AG04450 (cell line): ENCODE measurements at regions not wholly inside any gene's neighbourhood (a gene's known extent, or its start where the extent isn't known, plus 50 kb on each side); places are given as distances from the start of the nearest gene placed in this dataset.

ENCODE experiments used
- CTCF ChIA-PET: fragments of 300-600, 350-600 bp; formaldehyde crosslinking; extraction: SDS; loops from one replicate; lab custom pipeline; 2022; ENCODE audit warnings: antibody characterized with exemption, inconsistent platforms; lab: Charles Lee
- POLR2A ChIA-PET: fragments of 350-600 bp; formaldehyde crosslinking; extraction: SDS; loops from one replicate; lab custom pipeline; 2021; ENCODE audit warnings: antibody characterized with exemption, inconsistent platforms; lab: Yijun Ruan, JAX
- DNase-seq: peaks from one replicate; pipeline ENCODE4 v3.0.0-alpha.2; 2011; ENCODE audit warnings: low read depth, low spot score
- H3K27ac ChIP-seq: one replicate; pipeline ENCODE4 v1.5.1; 2012; ENCODE audit warnings: low read depth, low read length, control low read depth
- H3K27me3 ChIP-seq: one replicate; pipeline ENCODE4 v1.6.0; 2012; ENCODE audit warnings: low read length; ENCODE audit not compliant: control insufficient read depth, insufficient read depth
- H3K4me3 ChIP-seq: 2 replicates; pipeline ENCODE4 v1.5.1; 2011; ENCODE audit warnings: mild to moderate bottlenecking, low read depth, low read length, control low read depth
- H3K9me3 ChIP-seq: 2 replicates; pipeline ENCODE4 v1.5.1; 2012; ENCODE audit warnings: low read length; ENCODE audit not compliant: control insufficient read depth, insufficient read depth
- TF ChIP-seq, protein P1 (sequence below): IDR thresholded peaks from 2 replicates; pipeline ENCODE4 v1.5.1; 2011; ENCODE audit warnings: low read depth, low read length, control low read depth, inconsistent platforms

DNA sequence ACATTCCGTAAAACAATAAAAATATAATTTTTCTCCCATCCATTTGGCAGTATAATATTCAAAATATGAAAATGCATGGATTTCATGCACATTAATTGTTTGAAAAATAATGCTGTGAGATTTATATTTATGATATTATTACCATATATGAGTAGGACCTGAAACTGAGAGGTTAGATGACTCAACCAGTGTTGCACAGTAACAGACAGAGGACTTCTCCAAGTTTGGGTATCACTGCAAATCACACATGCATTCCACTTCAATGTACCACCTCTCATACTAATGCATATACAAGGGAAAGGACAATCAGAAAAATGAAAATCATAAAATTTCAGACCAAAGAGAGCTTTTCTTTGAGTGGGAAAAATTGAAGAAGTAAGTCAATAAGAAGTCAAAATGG lies 269.5 kb downstream of the SOCS6 start:
- CTCF ChIA-PET: no interaction called here
- POLR2A ChIA-PET: no interaction called here
- Histone ChIP-seq H3K27me3 (no peaks in the 10 kb centered on the region), H3K4me3 (no peak overlapping the region), H3K27ac (no peak overlapping the region), H3K9me3 (no peaks in the 10 kb centered on the region)
- TF ChIP-seq, protein P1, sequence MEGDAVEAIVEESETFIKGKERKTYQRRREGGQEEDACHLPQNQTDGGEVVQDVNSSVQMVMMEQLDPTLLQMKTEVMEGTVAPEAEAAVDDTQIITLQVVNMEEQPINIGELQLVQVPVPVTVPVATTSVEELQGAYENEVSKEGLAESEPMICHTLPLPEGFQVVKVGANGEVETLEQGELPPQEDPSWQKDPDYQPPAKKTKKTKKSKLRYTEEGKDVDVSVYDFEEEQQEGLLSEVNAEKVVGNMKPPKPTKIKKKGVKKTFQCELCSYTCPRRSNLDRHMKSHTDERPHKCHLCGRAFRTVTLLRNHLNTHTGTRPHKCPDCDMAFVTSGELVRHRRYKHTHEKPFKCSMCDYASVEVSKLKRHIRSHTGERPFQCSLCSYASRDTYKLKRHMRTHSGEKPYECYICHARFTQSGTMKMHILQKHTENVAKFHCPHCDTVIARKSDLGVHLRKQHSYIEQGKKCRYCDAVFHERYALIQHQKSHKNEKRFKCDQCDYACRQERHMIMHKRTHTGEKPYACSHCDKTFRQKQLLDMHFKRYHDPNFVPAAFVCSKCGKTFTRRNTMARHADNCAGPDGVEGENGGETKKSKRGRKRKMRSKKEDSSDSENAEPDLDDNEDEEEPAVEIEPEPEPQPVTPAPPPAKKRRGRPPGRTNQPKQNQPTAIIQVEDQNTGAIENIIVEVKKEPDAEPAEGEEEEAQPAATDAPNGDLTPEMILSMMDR: no peak
- no peak for DNase-seq

DNA sequence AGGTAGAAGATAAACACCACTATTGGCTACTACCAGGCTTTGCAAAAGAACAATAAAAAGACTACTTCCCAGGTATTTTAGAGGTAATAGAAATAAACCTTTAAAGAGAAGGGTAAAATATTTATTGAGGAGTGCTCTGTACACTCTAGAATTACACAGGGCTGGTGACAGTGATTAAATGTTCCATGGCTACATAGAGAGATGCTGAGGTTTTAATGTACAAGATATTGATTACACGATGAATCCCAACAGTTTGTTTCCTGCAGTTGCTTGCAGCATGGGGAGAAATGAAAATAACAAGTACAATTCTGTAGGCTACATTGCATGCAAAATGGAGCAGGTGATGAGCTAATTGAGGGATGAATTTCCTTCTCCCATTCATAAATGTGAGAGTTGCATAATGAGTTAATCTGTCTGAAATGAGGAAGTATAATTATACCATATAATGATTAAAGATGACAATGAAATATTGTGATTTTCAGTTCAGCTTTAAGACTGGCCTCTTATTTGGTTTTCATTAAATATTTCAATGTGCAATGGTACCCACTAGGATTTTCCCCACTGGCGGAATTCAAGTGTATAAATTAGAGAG lies 266.1 kb downstream of the SOCS6 start:
- TF ChIP-seq, protein P1: no peak
- H3K9me3 ChIP-seq: no peaks in the 10 kb centered on the region
- POLR2A ChIA-PET: no interaction called here
- no peak for DNase-seq
- no peak overlapping the region for H3K4me3 ChIP-seq
- CTCF ChIA-PET: no interaction called here
- H3K27ac ChIP-seq: no peak overlapping the region
- no peaks in the 10 kb centered on the region for H3K27me3 ChIP-seq

DNA sequence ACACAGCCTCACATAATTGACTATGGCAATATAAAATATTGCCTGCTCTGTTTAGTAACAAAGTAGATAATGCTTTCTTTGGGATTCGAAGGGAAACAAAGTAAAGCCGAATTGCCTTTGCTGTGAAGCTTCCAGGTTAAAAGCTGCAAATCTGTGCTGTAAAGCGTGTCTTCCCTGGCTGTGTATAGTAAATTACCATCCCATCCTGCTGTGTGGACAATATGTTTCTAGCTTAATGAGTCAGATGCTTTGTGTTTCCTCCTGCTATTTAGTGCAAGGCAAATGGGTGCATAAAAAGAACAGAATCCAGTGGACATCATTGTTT lies 265.1 kb downstream of the SOCS6 start:
- Histone ChIP-seq H3K4me3 (no peak overlapping the region), H3K27ac (no peak overlapping the region), H3K27me3 (no peaks in the 10 kb centered on the region), H3K9me3 (no peaks in the 10 kb centered on the region)
- ChIA-PET CTCF (interaction anchor here (1.0 kb wide), 1 partner anchor 63 kb away, joined by 3 read pairs; no protein-coding TSS in a partner anchor), POLR2A (no interaction called here)
- DNase-seq: no peak
- TF ChIP-seq, protein P1: no peak

DNA sequence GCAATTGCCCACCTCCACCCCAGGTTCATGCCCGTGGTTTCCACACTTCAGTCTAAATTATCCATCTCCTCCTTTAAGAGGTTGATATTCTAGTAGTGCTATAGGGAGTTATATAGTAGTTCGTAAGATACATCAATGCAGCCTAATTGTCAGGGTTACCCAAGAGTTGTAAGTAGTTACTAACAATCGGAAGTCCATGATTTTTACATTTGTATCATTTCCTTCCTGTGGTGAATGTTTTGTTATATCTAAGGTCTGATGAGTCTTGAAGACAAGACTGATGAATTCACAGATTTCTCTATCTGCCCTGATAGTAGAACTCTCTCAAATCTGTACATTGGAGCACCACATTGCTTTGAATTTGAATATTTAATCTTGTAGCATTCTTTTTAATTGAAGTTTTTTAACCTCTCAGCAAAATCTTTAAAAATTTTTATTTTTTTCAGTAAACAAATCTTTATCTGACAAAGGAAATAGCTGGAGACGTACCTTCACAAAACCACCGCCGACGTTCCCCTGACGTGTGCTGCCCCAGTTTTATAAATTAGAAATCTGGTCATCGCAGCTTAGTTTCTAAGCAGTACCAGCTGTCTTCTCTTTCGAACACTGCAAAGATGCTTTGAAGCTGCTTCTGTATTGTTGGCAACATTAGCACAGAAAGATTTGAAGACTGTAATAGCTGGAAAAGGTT lies 264.5 kb downstream of the SOCS6 start:
- TF ChIP-seq, protein P1: no peak
- Histone ChIP-seq H3K27me3 (no peaks in the 10 kb centered on the region), H3K4me3 (no peak overlapping the region), H3K27ac (no peak overlapping the region), H3K9me3 (no peaks in the 10 kb centered on the region)
- no peak for DNase-seq
- ChIA-PET POLR2A (no interaction called here), CTCF (interaction anchor here (1.0 kb wide), 1 partner anchor 62 kb away, joined by 3 read pairs; no protein-coding TSS in a partner anchor)

DNA sequence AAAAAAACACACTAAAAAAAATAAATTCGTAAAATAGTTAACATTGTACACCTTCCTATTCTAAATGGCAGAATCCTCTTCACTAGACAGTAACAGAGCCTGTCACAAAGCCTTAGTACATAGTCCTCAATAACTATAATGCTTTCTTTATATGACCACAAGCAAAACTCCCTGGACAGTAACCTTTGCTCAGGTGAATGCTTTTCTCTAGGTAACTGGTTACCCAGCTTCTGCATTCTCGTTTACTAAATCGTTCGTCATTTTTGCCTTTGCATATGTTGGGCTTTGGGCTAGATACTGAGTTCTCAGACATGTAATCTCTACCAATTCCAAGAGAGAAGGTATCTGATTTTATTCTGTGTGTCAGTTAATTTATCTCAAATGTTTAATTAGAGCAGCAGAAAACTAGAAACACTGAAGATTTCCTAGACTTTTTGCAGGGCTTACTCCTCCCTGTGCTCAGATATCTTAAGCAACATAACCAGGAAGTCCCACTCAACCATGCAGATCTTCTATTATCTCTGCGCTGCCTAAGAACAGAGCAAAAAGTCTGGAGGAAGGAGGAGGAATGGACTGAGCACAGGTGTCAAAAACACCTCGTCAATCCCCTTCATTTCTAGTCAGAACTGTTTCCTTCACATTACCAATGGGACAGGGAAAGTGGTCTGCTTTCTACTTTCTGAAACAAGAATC lies 247.7 kb downstream of the SOCS6 start:
- POLR2A ChIA-PET: no interaction called here
- CTCF ChIA-PET: no interaction called here
- Histone ChIP-seq H3K27ac (no peak overlapping the region), H3K27me3 (no peaks in the 10 kb centered on the region), H3K9me3 (no peaks in the 10 kb centered on the region), H3K4me3 (no peak overlapping the region)
- TF ChIP-seq, protein P1: no peak
- no peak for DNase-seq
